Spleen (tissue), 7 donors: ENCODE measurements at regions not wholly inside any gene's neighbourhood (a gene's known extent, or its start where the extent isn't known, plus 50 kb on each side); places are given as distances from the start of the nearest gene placed in this dataset.

Source experiments
- CTCF ChIP-seq, 11 experiments: fragments of 200-600 bp in 7 of 11; fragments of 450-650 bp in 4 of 11; sonication (generic) in 4 of 11; IDR thresholded peaks in 8 of 11; conservative IDR thresholded peaks in 3 of 11; 1 replicate in 7 of 11; 2 replicates in 4 of 11; pipeline versions ENCODE4 v1.4.0 to v1.8.0; 2016 to 2021; ENCODE audit warnings: antibody characterized with exemption in 11 of 11, inconsistent platforms in 4 of 11, mild to moderate bottlenecking in 1 of 11
- POLR2A ChIP-seq, 3 donors: fragments of 450-650 bp; IDR thresholded peaks; one replicate each; pipeline ENCODE4 v1.5.1; 2017; ENCODE audit warnings: antibody characterized with exemption in 3 of 3, mild to moderate bottlenecking in 1 of 3
- POLR2AphosphoS5 ChIP-seq, 3 donors: sonication (generic); formaldehyde crosslinking; IDR thresholded peaks; one replicate each; pipeline ENCODE4 v1.5.1; 2017; ENCODE audit warnings: antibody characterized with exemption in 3 of 3
- donor health status: DM: no; HTN: no; CAD: no; lungs with moderate emphysema.
- donor health status: DM: no; HTN: no; CAD: no.
- donor health status: DM: no; HTN: no; CAD: no.

- TF ChIP-seq CTCF (IDR thresholded peaks at IDR 0.05 in 8 of 11, conservative IDR thresholded peaks at IDR 0.05 in 3 of 11): no peak
- no peak for TF ChIP-seq POLR2A (IDR thresholded peaks at IDR 0.05)
- TF ChIP-seq POLR2AphosphoS5 (IDR thresholded peaks at IDR 0.05): no peak
These were observed 170.0 kb upstream of the OLIG3 start for GRCh38 chr6:137664183-137664582.
